Renal pelvis (tissue), 1 donor: ENCODE measurements at regions not wholly inside any gene's neighbourhood (a gene's known extent, or its start where the extent isn't known, plus 50 kb on each side); places are given as distances from the start of the nearest gene placed in this dataset.
"Not testable (repeated sequence)": the region's sequence is repeated elsewhere in the genome, so short reads cannot be mapped to it uniquely, and the experiment has no call there.

ENCODE experiments used
- DNase-seq: peaks from one replicate; pipeline ENCODE4 v3.0.0-alpha.2; 2013

GRCh38 chr9:63912451-63912850 lies 1372.6 kb downstream of the FOXD4L5 start:
- DNase-seq, result not testable (repeated sequence)

GRCh38 chr9:63909076-63909475 lies 1375.9 kb downstream of the FOXD4L5 start:
- not testable (repeated sequence) for DNase-seq

- DNase-seq, result not testable (repeated sequence)
Observed at GRCh38 chr9:63899637-63900190, 1385.3 kb downstream of the FOXD4L5 start.

GRCh38 chr9:63881386-63881785 lies 1403.6 kb downstream of the FOXD4L5 start:
- not testable (repeated sequence) for DNase-seq

- DNase-seq, result not testable (repeated sequence)
Observed at GRCh38 chr9:63876380-63876779, 1408.6 kb downstream of the FOXD4L5 start.

- DNase-seq, result no peak
Observed at GRCh38 chr9:63859475-63860215, 1425.4 kb downstream of the FOXD4L5 start.

- not testable (repeated sequence) for DNase-seq
Observed at GRCh38 chr9:63859090-63859474, 1425.9 kb downstream of the FOXD4L5 start.

GRCh38 chr9:63853140-63853751 lies 1431.8 kb downstream of the FOXD4L5 start:
- DNase-seq, result not testable (repeated sequence)

- not testable (repeated sequence) for DNase-seq
Observed at GRCh38 chr9:63824804-63825203, 1460.2 kb downstream of the FOXD4L5 start.

- DNase-seq, result not testable (repeated sequence)
Observed at GRCh38 chr9:63823375-63824201, 1461.4 kb downstream of the FOXD4L5 start.

GRCh38 chr9:63822615-63823374 lies 1462.2 kb downstream of the FOXD4L5 start:
- DNase-seq, result not testable (repeated sequence)

GRCh38 chr9:63821293-63821692 lies 1463.7 kb downstream of the FOXD4L5 start:
- not testable (repeated sequence) for DNase-seq

- DNase-seq, result not testable (repeated sequence)
Observed at GRCh38 chr9:63820882-63821281, 1464.1 kb downstream of the FOXD4L5 start.

GRCh38 chr9:63820383-63820782 lies 1464.6 kb downstream of the FOXD4L5 start:
- not testable (repeated sequence) for DNase-seq

- DNase-seq, result peak; percentile 12
Observed at GRCh38 chr9:63817622-63818518, 1467.1 kb downstream of the FOXD4L5 start.

GRCh38 chr9:63816751-63817621 lies 1468.0 kb downstream of the FOXD4L5 start:
- peak; percentile 79 for DNase-seq

- DNase-seq, result not testable (repeated sequence)
Observed at GRCh38 chr9:63814970-63815669, 1469.9 kb downstream of the FOXD4L5 start.

- DNase-seq, result not testable (repeated sequence)
Observed at GRCh38 chr9:63813391-63814021, 1471.5 kb downstream of the FOXD4L5 start.
